DMS 273 treated with DMSO at 0.1 percent for 48 hours (cell line): ENCODE measurements at regions not wholly inside any gene's neighbourhood (a gene's known extent, or its start where the extent isn't known, plus 50 kb on each side); places are given as distances from the start of the nearest gene placed in this dataset.
A peak's percentile ranks its signal among the peaks of the same experiment; 100 is the strongest.
"Not testable (repeated sequence)": the region's sequence is repeated elsewhere in the genome, so short reads cannot be mapped to it uniquely, and the experiment has no call there.

Experiments
- DNase-seq: peaks from one replicate; lab custom pipeline; 2025; lab: John Stamatoyannopoulos, UW

GRCh38 chr2:216775043-216775453 lies 79.7 kb upstream of the IGFBP5 start:
- peak; percentile 83 for DNase-seq

- DNase-seq, result no peak
Measured at GRCh38 chr2:216774620-216775019, 79.3 kb upstream of the IGFBP5 start.

- no peak for DNase-seq
Measured at GRCh38 chr2:216774180-216774579, 78.8 kb upstream of the IGFBP5 start.

- DNase-seq, result no peak
Measured at GRCh38 chr2:216773072-216773471, 77.7 kb upstream of the IGFBP5 start.

GRCh38 chr2:216770717-216771116 lies 75.4 kb upstream of the IGFBP5 start:
- no peak for DNase-seq

- DNase-seq, result no peak
Measured at GRCh38 chr2:216770050-216770449, 74.7 kb upstream of the IGFBP5 start.

- DNase-seq, result no peak
Measured at GRCh38 chr2:216769626-216770025, 74.3 kb upstream of the IGFBP5 start.

- no peak for DNase-seq
Measured at GRCh38 chr2:216768908-216769411, 73.6 kb upstream of the IGFBP5 start.

- no peak for DNase-seq
Measured at GRCh38 chr2:216765761-216766262, 70.5 kb upstream of the IGFBP5 start.

- DNase-seq, result no peak
Measured at GRCh38 chr2:216763396-216763795, 68.0 kb upstream of the IGFBP5 start.

- DNase-seq, result no peak
Measured at GRCh38 chr2:216761809-216762208, 66.5 kb upstream of the IGFBP5 start.

GRCh38 chr2:216761133-216761532 lies 65.8 kb upstream of the IGFBP5 start:
- DNase-seq, result no peak

GRCh38 chr2:216758256-216759155 lies 63.2 kb upstream of the IGFBP5 start:
- no peak for DNase-seq

- DNase-seq, result no peak
Measured at GRCh38 chr2:216757532-216757931, 62.2 kb upstream of the IGFBP5 start.

GRCh38 chr2:216756435-216756834 lies 61.1 kb upstream of the IGFBP5 start:
- peak; percentile 38 for DNase-seq

- no peak for DNase-seq
Measured at GRCh38 chr2:216754812-216755211, 59.5 kb upstream of the IGFBP5 start.

GRCh38 chr2:216754336-216754735 lies 59.0 kb upstream of the IGFBP5 start:
- no peak for DNase-seq

GRCh38 chr2:216752855-216753505 lies 57.6 kb upstream of the IGFBP5 start:
- DNase-seq, result no peak

- not testable (repeated sequence) for DNase-seq
Measured at GRCh38 chr2:216750750-216751149, 55.4 kb upstream of the IGFBP5 start.

GRCh38 chr2:216746268-216746667 lies 50.9 kb upstream of the IGFBP5 start:
- not testable (repeated sequence) for DNase-seq

GRCh38 chr2:216745453-216745852 lies 50.1 kb upstream of the IGFBP5 start:
- DNase-seq, result no peak
